H1 (cell line): ENCODE measurements at regions not wholly inside any gene's neighbourhood (a gene's known extent, or its start where the extent isn't known, plus 50 kb on each side); places are given as distances from the start of the nearest gene placed in this dataset.

Source experiments
- CTCF ChIA-PET: fragments of 300-600 bp; sonication (Branson Sonifier 250); formaldehyde crosslinking; loops from one replicate; lab custom pipeline; 2021; ENCODE audit not compliant: partially characterized antibody; lab: Charles Lee
- POLR2A ChIA-PET: fragments of 300-600 bp; sonication (Branson Sonifier 250); formaldehyde crosslinking; loops from one replicate; lab custom pipeline; 2021; ENCODE audit warnings: inconsistent platforms; ENCODE audit not compliant: partially characterized antibody; lab: Charles Lee
- DNase-seq, 2 experiments: peaks; one replicate each; pipeline versions ENCODE4 v3.0.0 to v3.0.0-alpha.2; 2010 to 2022; ENCODE audit warnings: low spot score in 2 of 2, low read depth in 1 of 2, mixed read lengths in 1 of 2
- FAIRE-seq: peaks from 2 replicates; lab custom pipeline; 2011; peaks lifted over from hg19 to GRCh38; lab: Jason Lieb, UNC
- H2AFZ ChIP-seq: 2 replicates; pipeline ENCODE4 v1.8.1; 2012; ENCODE audit warnings: low read length, inconsistent platforms
- H2AK5ac ChIP-seq: 2 replicates; pipeline ENCODE4 v1.6.1; 2013; ENCODE audit warnings: low read depth, low read length
- H2BK120ac ChIP-seq: replicated peaks from 2 replicates; pipeline ENCODE3; 2013; ENCODE audit warnings: low read depth, low read length, inconsistent platforms
- H2BK12ac ChIP-seq: 2 replicates; pipeline ENCODE4 v1.6.1; 2013; ENCODE audit warnings: low read depth, low read length
- H2BK15ac ChIP-seq: 2 replicates; pipeline ENCODE4 v1.6.1; 2013; ENCODE audit warnings: low read length
- H2BK20ac ChIP-seq: 2 replicates; pipeline ENCODE4 v1.6.1; 2013; ENCODE audit warnings: low read length
- H2BK5ac ChIP-seq: 2 replicates; pipeline ENCODE4 v1.6.1; 2013; ENCODE audit warnings: low read depth, low read length
- H3K14ac ChIP-seq: 2 replicates; pipeline ENCODE4 v1.6.1; 2013; ENCODE audit warnings: inconsistent platforms; ENCODE audit not compliant: insufficient read length
- H3K18ac ChIP-seq: 2 replicates; pipeline ENCODE4 v1.6.1; 2013; ENCODE audit warnings: low read length; ENCODE audit errors: extremely low read depth
- H3K23ac ChIP-seq: 2 replicates; pipeline ENCODE4 v1.6.1; 2013; ENCODE audit warnings: inconsistent platforms; ENCODE audit not compliant: insufficient read length
- H3K23me2 ChIP-seq: 2 replicates; pipeline ENCODE4 v1.6.1; 2013; ENCODE audit warnings: low read depth, low read length
- H3K27ac ChIP-seq: 2 replicates; pipeline ENCODE4 v1.6.1; 2011; ENCODE audit warnings: low read depth, low read length, inconsistent platforms
- H3K27me3 ChIP-seq, 4 experiments: replicated peaks in 1 of 4; 1 replicate in 1 of 4; 2 replicates in 3 of 4; pipeline versions ENCODE4 v1.6.1 to v1.8.1; 2011 to 2013; ENCODE audit warnings: low read length in 3 of 4, mild to moderate bottlenecking in 3 of 4, inconsistent platforms in 2 of 4, mixed read lengths in 2 of 4, moderate library complexity in 1 of 4; ENCODE audit not compliant: control insufficient read depth in 3 of 4, insufficient read depth in 3 of 4; ENCODE audit errors: extremely low read depth in 1 of 4
- H3K36me3 ChIP-seq, 4 experiments: 2 replicates each; pipeline versions ENCODE4 v1.6.1 to v1.8.1; 2011 to 2013; ENCODE audit warnings: mild to moderate bottlenecking in 4 of 4, low read length in 3 of 4, moderate library complexity in 2 of 4, control low read depth in 1 of 4, inconsistent platforms in 1 of 4; ENCODE audit not compliant: insufficient read depth in 4 of 4, control insufficient read depth in 2 of 4
- H3K4ac ChIP-seq: replicated peaks from 2 replicates; pipeline ENCODE3; 2013; ENCODE audit warnings: low read length, low read depth, mixed read lengths, inconsistent platforms; ENCODE audit not compliant: insufficient read length
- H3K4me1 ChIP-seq, 4 experiments: replicated peaks in 1 of 4; 1 replicate in 1 of 4; 2 replicates in 3 of 4; pipeline versions ENCODE4 v1.6.1 to v1.8.1; 2011 to 2013; ENCODE audit warnings: low read length in 3 of 4, inconsistent platforms in 2 of 4, mixed read lengths in 1 of 4; ENCODE audit not compliant: insufficient read depth in 4 of 4, control insufficient read depth in 3 of 4
- H3K4me2 ChIP-seq, 2 experiments: 2 replicates each; pipeline versions ENCODE4 v1.6.1 to v1.8.1; 2011 to 2013; ENCODE audit warnings: low read depth in 2 of 2, low read length in 2 of 2, control low read depth in 1 of 2, inconsistent platforms in 1 of 2, mild to moderate bottlenecking in 1 of 2; ENCODE audit not compliant: insufficient read depth in 1 of 2
- H3K4me3 ChIP-seq, 4 experiments: fragments of 200-600, 300-600 bp in 1 of 4; sonication (generic), shearing (Covaris generic), sonication (Bioruptor Twin) in 1 of 4; 2 replicates each; pipeline versions ENCODE4 v1.5.1 to v1.8.1; 2011 to 2016; ENCODE audit warnings: low read length in 4 of 4, low read depth in 3 of 4, control low read depth in 2 of 4, inconsistent platforms in 2 of 4, mild to moderate bottlenecking in 2 of 4, mixed read lengths in 1 of 4, moderate library complexity in 1 of 4; ENCODE audit not compliant: insufficient read depth in 2 of 4; ENCODE audit errors: extremely low read depth in 1 of 4
- H3K56ac ChIP-seq: replicated peaks from 2 replicates; pipeline ENCODE3; 2013; ENCODE audit warnings: low read depth, mild to moderate bottlenecking, mixed read lengths, low read length, inconsistent platforms; ENCODE audit not compliant: insufficient read length
- H3K79me1 ChIP-seq: 2 replicates; pipeline ENCODE4 v1.6.1; 2013; ENCODE audit warnings: low read depth, low read length, control low read depth
- H3K79me2 ChIP-seq, 2 experiments: 2 replicates each; pipeline versions ENCODE4 v1.6.1 to v1.8.1; 2012 to 2013; ENCODE audit warnings: low read length in 2 of 2, mild to moderate bottlenecking in 2 of 2, inconsistent platforms in 1 of 2; ENCODE audit not compliant: insufficient read depth in 2 of 2, control insufficient read depth in 1 of 2
- H3K9ac ChIP-seq, 4 experiments: replicated peaks in 1 of 4; 1 replicate in 1 of 4; 2 replicates in 3 of 4; pipeline versions ENCODE4 v1.6.1 to v1.8.1; 2011 to 2013; ENCODE audit warnings: low read depth in 3 of 4, low read length in 3 of 4, control low read depth in 2 of 4, mild to moderate bottlenecking in 2 of 4, moderate library complexity in 2 of 4, inconsistent platforms in 1 of 4; ENCODE audit errors: extremely low read depth in 1 of 4
- H3K9me3 ChIP-seq, 2 experiments: 2 replicates each; pipeline versions ENCODE4 v1.6.1 to v1.8.1; 2012 to 2013; ENCODE audit warnings: mild to moderate bottlenecking in 2 of 2, moderate library complexity in 2 of 2, control low read depth in 1 of 2, inconsistent platforms in 1 of 2, low read depth in 1 of 2, low read length in 1 of 2, mixed read lengths in 1 of 2; ENCODE audit not compliant: insufficient read depth in 2 of 2
- H4K20me1 ChIP-seq, 2 experiments: replicated peaks in 1 of 2; 2 replicates each; pipeline versions ENCODE3 to v1.8.1; 2011 to 2013; ENCODE audit warnings: inconsistent platforms in 2 of 2, low read length in 2 of 2, mild to moderate bottlenecking in 1 of 2; ENCODE audit not compliant: insufficient read depth in 2 of 2, control insufficient read depth in 1 of 2
- H4K5ac ChIP-seq: 2 replicates; pipeline ENCODE4 v1.6.1; 2013; ENCODE audit warnings: low read length, low read depth, mixed read lengths, inconsistent platforms; ENCODE audit not compliant: insufficient read length
- H4K8ac ChIP-seq: 2 replicates; pipeline ENCODE4 v1.8.0; 2013; ENCODE audit warnings: mild to moderate bottlenecking, moderate library complexity, low read length, inconsistent platforms; ENCODE audit not compliant: insufficient read depth; ENCODE audit errors: extremely low read depth
- H4K91ac ChIP-seq: replicated peaks from 2 replicates; pipeline ENCODE3; 2013; ENCODE audit warnings: low read length, mixed read lengths, inconsistent platforms; ENCODE audit not compliant: insufficient read length
- BACH1 ChIP-seq: IDR thresholded peaks from 2 replicates; pipeline ENCODE4 v1.6.1; 2012; ENCODE audit warnings: low read length, improper control_type of control experiment
- JUN ChIP-seq: IDR thresholded peaks from 2 replicates; pipeline ENCODE4 v1.6.1; 2011; ENCODE audit warnings: low read depth, mild to moderate bottlenecking, improper control_type of control experiment, low read length
- KDM5A ChIP-seq: fragments of 200-600 bp; IDR thresholded peaks from 2 replicates; pipeline ENCODE4 v1.7.1; 2012; ENCODE audit warnings: mild to moderate bottlenecking, low read length, inconsistent platforms, mixed read lengths
- RAD21 ChIP-seq, 2 experiments: IDR thresholded peaks in 1 of 2; conservative IDR thresholded peaks in 1 of 2; 2 replicates each; pipeline ENCODE4 v1.6.1; 2011; ENCODE audit warnings: low read depth in 2 of 2, low read length in 2 of 2, improper control_type of control experiment in 1 of 2, inconsistent platforms in 1 of 2, mild to moderate bottlenecking in 1 of 2, moderate library complexity in 1 of 2
- TAF1 ChIP-seq: IDR thresholded peaks from 2 replicates; pipeline ENCODE4 v1.6.1; 2011; ENCODE audit warnings: mild to moderate bottlenecking, low read depth, low read length
- TAF7 ChIP-seq: optimal IDR thresholded peaks from 2 replicates; pipeline ENCODE3; 2011; ENCODE audit warnings: low read depth, mild to moderate bottlenecking, inconsistent platforms, low read length, moderate library complexity, borderline replicate concordance
- ZNF274 ChIP-seq: IDR thresholded peaks from 2 replicates; pipeline ENCODE4 v1.7.0; 2012; ENCODE audit warnings: low read length, borderline replicate concordance; ENCODE audit errors: extremely low read depth
- WGBS, 2 experiments: shearing (Covaris generic) in 1 of 2; methylation state at CpG; one replicate each; pipeline versions ENCODE4 v1.1.6 to v1.1.7; 2013 to 2015; ENCODE audit warnings: low lambda C conversion rate in 2 of 2, mixed read lengths in 2 of 2, inconsistent platforms in 1 of 2, low coverage in 1 of 2, missing lambda C conversion rate in 1 of 2; ENCODE audit not compliant: insufficient replicate concordance in 2 of 2, insufficient coverage in 1 of 2, insufficient read length in 1 of 2; ENCODE audit errors: extremely low coverage in 1 of 2, missing lambda C conversion rate in 1 of 2; 5-methylcytosine and 5-hydroxymethylcytosine counted together

DNA sequence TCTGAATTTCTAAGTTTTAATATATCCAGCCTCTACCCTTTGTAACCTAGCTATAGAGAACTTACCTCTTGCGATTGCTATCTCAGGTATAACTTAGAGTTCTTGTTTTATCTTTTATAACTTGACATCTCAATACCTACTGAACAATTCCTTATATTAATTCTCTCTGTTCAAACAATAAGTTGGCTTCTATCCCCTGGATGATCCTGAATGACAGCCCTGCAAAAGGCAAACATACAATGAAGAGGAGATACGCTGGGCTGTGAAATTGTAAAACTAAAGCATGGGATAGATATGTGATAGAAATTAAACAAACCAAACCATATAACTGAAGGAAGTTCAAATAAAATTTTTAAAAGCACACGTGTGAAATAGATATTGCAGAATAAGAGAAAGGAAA lies 513.6 kb upstream of the PTCHD4 start:
- Histone ChIP-seq H3K9ac (no peak overlapping the region), H3K79me2 (no peaks in the 10 kb centered on the region), H2BK20ac (no peak overlapping the region), H3K23me2 (no peaks in the 10 kb centered on the region), H3K4me2 (no peak overlapping the region), H3K4ac (no peak overlapping the region), H3K56ac (no peak overlapping the region), H3K4me1 (peaks cover 0 to 4% (median under 1%) of the 10 kb centered on the region in 4 experiments; a peak in 1 of 7 replicates), H2BK15ac (no peak overlapping the region), H3K36me3 (no peaks in the 10 kb centered on the region), H4K20me1 (no peaks in the 10 kb centered on the region), H4K8ac (no peak overlapping the region), H2BK5ac (no peak overlapping the region), H3K4me3 (no peak overlapping the region), H3K23ac (no peak overlapping the region), H3K18ac (no peak overlapping the region), H2AFZ (no peak overlapping the region), H3K14ac (no peak overlapping the region), H2AK5ac (no peak overlapping the region), H4K5ac (no peak overlapping the region), H2BK12ac (no peak overlapping the region), H3K9me3 (no peaks in the 10 kb centered on the region), H2BK120ac (no peak overlapping the region), H3K27ac (no peak overlapping the region), H4K91ac (no peak overlapping the region), H3K79me1 (no peaks in the 10 kb centered on the region), H3K27me3 (no peaks in the 10 kb centered on the region)
- no peak for TF ChIP-seq BACH1
- no peak for TF ChIP-seq KDM5A
- TF ChIP-seq JUN, result no peak
- no peak for TF ChIP-seq RAD21 (IDR thresholded peaks at IDR 0.05 in 1 of 2, conservative IDR thresholded peaks at IDR 0.05 in 1 of 2; ENCODE audit: low read depth in 2 of 2, low read length in 2 of 2)
- no peak for TF ChIP-seq ZNF274
- TF ChIP-seq TAF7, result no peak
- no peak for TF ChIP-seq TAF1
- CTCF ChIA-PET, result no interaction called here
- WGBS, 2 experiments, result 85 to 100% methylated on average over 1 to 3 of the region's 3 CpGs
- POLR2A ChIA-PET, result no interaction called here
- no peak for DNase-seq
- no peak for FAIRE-seq
